HepG2 (cell line): ENCODE measurements at regions not wholly inside any gene's neighbourhood (a gene's known extent, or its start where the extent isn't known, plus 50 kb on each side); places are given as distances from the start of the nearest gene placed in this dataset.

Experiments used
- CEBPB ChIP-seq: IDR thresholded peaks from 2 replicates; pipeline ENCODE4 v1.6.1; 2011; ENCODE audit warnings: low read depth, low read length, improper control_type of control experiment, borderline replicate concordance
- CEBPG ChIP-seq: IDR thresholded peaks from 2 replicates; pipeline ENCODE4 v1.6.1; 2016
- EP300 ChIP-seq, 3 experiments: sonication (generic) in 1 of 3; formaldehyde crosslinking in 1 of 3; IDR thresholded peaks; 2 replicates each; pipeline versions ENCODE4 v1.5.1 to v1.6.1; 2011 to 2020; ENCODE audit warnings: low read depth in 2 of 3, low read length in 2 of 3, borderline replicate concordance in 1 of 3, improper control_type of control experiment in 1 of 3, mild to moderate bottlenecking in 1 of 3, missing genetic modification reagents in 1 of 3, moderate library complexity in 1 of 3
- HDAC2 ChIP-seq: sonication (generic); formaldehyde crosslinking; IDR thresholded peaks from 2 replicates; pipeline ENCODE4 v1.4.0; 2020; ENCODE audit warnings: missing genetic modification reagents
- KAT8 ChIP-seq: IDR thresholded peaks from 2 replicates; pipeline ENCODE4 v1.6.1; 2016; ENCODE audit warnings: missing genetic modification reagents, missing compliant biosample characterization
- NCOA2 ChIP-seq: sonication (generic); formaldehyde crosslinking; IDR thresholded peaks from 2 replicates; pipeline ENCODE4 v1.8.0; 2022; ENCODE audit warnings: inconsistent platforms
- NFE2 ChIP-seq: sonication (generic); formaldehyde crosslinking; IDR thresholded peaks from 2 replicates; pipeline ENCODE4 v1.4.0; 2020; ENCODE audit warnings: missing genetic modification reagents
- RXRB ChIP-seq: IDR thresholded peaks from 2 replicates; pipeline ENCODE4 v1.6.1; 2016; ENCODE audit warnings: borderline replicate concordance, missing genetic modification reagents, missing compliant biosample characterization
- SALL1 ChIP-seq: sonication (generic); formaldehyde crosslinking; IDR thresholded peaks from 2 replicates; pipeline ENCODE4 v1.8.0; 2022; ENCODE audit warnings: mild to moderate bottlenecking, missing genetic modification reagents
- TBL1XR1 ChIP-seq: fragments of 150-350 bp; IDR thresholded peaks from 2 replicates; pipeline ENCODE4 v1.6.1; 2014; ENCODE audit warnings: borderline replicate concordance, low read length; ENCODE audit not compliant: partially characterized antibody
- ZNF12 ChIP-seq: sonication (generic); formaldehyde crosslinking; IDR thresholded peaks from 2 replicates; pipeline ENCODE4 v1.5.0; 2020; ENCODE audit warnings: missing genetic modification reagents
- ZNF616 ChIP-seq: sonication (generic); formaldehyde crosslinking; IDR thresholded peaks from 2 replicates; pipeline ENCODE4 v1.5.0; 2020; ENCODE audit warnings: low read depth, mild to moderate bottlenecking, missing genetic modification reagents
- TF ChIP-seq, protein P1 (sequence below): IDR thresholded peaks from 2 replicates; pipeline ENCODE4 v1.6.1; 2016; ENCODE audit warnings: low read depth
- TF ChIP-seq, protein P2 (sequence below): sonication (generic); formaldehyde crosslinking; IDR thresholded peaks from 2 replicates; pipeline ENCODE4 v1.9.0; 2021; ENCODE audit warnings: missing genetic modification reagents, mild to moderate bottlenecking, borderline replicate concordance
- TF ChIP-seq, protein P3 (sequence below), 2 experiments: sonication (generic) in 1 of 2; formaldehyde crosslinking in 1 of 2; IDR thresholded peaks; 2 replicates each; pipeline versions ENCODE4 v1.6.1 to v1.9.0; 2014 to 2022; ENCODE audit warnings: antibody characterized with exemption in 1 of 2, borderline replicate concordance in 1 of 2, inconsistent platforms in 1 of 2, low read depth in 1 of 2, missing genetic modification reagents in 1 of 2
- TF ChIP-seq, protein P4 (sequence below): sonication (generic); formaldehyde crosslinking; IDR thresholded peaks from 2 replicates; pipeline ENCODE4 v1.5.0; 2020; ENCODE audit warnings: missing genetic modification reagents, mild to moderate bottlenecking, borderline replicate concordance
- TF ChIP-seq, protein P5 (sequence below): sonication (generic); IDR thresholded peaks from 2 replicates; pipeline ENCODE4 v1.6.1; 2016; ENCODE audit warnings: low read depth, borderline replicate concordance

DNA sequence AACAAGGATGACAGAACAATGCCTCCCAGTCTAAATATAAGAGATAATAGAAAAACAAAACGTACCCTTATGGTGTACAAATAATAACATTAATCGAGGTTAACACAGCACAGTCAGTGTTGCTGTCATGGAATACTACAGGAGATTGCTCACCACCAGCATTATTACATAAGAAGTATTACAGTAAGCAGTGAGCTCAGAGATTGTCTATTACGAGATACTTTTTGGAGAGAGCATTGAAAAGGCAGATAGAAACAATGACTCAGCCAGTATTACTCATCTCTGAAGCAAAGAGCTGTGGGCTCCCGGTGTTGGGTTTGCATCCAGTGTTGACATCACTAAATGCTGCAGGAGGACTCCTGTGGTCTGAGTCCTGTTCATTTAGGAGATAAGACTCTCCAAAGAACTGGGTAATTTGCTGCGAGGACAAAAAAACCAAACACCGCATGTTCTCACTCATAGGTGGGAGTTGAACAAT, 191.9 kb upstream of the SEMA6A start (continued):
- TF ChIP-seq, protein P1, sequence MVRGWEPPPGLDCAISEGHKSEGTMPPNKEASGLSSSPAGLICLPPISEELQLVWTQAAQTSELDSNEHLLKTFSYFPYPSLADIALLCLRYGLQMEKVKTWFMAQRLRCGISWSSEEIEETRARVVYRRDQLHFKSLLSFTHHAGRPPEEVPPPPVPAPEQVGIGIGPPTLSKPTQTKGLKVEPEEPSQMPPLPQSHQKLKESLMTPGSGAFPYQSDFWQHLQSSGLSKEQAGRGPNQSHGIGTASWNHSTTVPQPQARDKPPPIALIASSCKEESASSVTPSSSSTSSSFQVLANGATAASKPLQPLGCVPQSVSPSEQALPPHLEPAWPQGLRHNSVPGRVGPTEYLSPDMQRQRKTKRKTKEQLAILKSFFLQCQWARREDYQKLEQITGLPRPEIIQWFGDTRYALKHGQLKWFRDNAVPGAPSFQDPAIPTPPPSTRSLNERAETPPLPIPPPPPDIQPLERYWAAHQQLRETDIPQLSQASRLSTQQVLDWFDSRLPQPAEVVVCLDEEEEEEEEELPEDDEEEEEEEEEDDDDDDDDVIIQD (CRISPR knock-in tag) = peak; percentile 52; the same call in 1 of the 2 replicates
- 0 out of 2 replicates have a peak, but pooled peaks have one; percentile 13 for TF ChIP-seq HDAC2
- TF ChIP-seq RXRB = peak; percentile 62; the same call in 1 of the 2 replicates
- TF ChIP-seq NFE2 (CRISPR knock-in tag) = 0 out of 2 replicates have a peak, but pooled peaks have one; percentile 59
- 0 out of 2 replicates have a peak, but pooled peaks have one; percentile 20 for TF ChIP-seq KAT8 (CRISPR knock-in tag)
- TF ChIP-seq ZNF12 (CRISPR knock-in tag) = 0 out of 2 replicates have a peak, but pooled peaks have one; percentile 17
- TF ChIP-seq, protein P2, sequence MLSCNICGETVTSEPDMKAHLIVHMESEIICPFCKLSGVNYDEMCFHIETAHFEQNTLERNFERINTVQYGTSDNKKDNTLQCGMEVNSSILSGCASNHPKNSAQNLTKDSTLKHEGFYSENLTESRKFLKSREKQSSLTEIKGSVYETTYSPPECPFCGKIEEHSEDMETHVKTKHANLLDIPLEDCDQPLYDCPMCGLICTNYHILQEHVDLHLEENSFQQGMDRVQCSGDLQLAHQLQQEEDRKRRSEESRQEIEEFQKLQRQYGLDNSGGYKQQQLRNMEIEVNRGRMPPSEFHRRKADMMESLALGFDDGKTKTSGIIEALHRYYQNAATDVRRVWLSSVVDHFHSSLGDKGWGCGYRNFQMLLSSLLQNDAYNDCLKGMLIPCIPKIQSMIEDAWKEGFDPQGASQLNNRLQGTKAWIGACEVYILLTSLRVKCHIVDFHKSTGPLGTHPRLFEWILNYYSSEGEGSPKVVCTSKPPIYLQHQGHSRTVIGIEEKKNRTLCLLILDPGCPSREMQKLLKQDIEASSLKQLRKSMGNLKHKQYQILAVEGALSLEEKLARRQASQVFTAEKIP (CRISPR knock-in tag) = no peak
- TF ChIP-seq TBL1XR1 = peak; percentile 33
- TF ChIP-seq, protein P3, sequence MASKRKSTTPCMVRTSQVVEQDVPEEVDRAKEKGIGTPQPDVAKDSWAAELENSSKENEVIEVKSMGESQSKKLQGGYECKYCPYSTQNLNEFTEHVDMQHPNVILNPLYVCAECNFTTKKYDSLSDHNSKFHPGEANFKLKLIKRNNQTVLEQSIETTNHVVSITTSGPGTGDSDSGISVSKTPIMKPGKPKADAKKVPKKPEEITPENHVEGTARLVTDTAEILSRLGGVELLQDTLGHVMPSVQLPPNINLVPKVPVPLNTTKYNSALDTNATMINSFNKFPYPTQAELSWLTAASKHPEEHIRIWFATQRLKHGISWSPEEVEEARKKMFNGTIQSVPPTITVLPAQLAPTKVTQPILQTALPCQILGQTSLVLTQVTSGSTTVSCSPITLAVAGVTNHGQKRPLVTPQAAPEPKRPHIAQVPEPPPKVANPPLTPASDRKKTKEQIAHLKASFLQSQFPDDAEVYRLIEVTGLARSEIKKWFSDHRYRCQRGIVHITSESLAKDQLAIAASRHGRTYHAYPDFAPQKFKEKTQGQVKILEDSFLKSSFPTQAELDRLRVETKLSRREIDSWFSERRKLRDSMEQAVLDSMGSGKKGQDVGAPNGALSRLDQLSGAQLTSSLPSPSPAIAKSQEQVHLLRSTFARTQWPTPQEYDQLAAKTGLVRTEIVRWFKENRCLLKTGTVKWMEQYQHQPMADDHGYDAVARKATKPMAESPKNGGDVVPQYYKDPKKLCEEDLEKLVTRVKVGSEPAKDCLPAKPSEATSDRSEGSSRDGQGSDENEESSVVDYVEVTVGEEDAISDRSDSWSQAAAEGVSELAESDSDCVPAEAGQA (IDR thresholded peaks at IDR 0.05; ENCODE audit: low read depth) = peak; percentile 48; the same call in 1 of the 2 replicates
- TF ChIP-seq, protein P3 (CRISPR knock-in tag; IDR thresholded peaks at IDR 0.05; ENCODE audit: borderline replicate concordance) = no peak
- TF ChIP-seq EP300 (IDR thresholded peaks at IDR 0.05; ENCODE audit: low read depth in 2 of 2, low read length in 2 of 2) = peak in 1 of 2 experiments; percentile 56; a peak in 1 of 4 replicates
- TF ChIP-seq EP300 (CRISPR knock-in tag; IDR thresholded peaks at IDR 0.05; ENCODE audit: borderline replicate concordance) = no peak
- no peak for TF ChIP-seq ZNF616
- TF ChIP-seq, protein P4, sequence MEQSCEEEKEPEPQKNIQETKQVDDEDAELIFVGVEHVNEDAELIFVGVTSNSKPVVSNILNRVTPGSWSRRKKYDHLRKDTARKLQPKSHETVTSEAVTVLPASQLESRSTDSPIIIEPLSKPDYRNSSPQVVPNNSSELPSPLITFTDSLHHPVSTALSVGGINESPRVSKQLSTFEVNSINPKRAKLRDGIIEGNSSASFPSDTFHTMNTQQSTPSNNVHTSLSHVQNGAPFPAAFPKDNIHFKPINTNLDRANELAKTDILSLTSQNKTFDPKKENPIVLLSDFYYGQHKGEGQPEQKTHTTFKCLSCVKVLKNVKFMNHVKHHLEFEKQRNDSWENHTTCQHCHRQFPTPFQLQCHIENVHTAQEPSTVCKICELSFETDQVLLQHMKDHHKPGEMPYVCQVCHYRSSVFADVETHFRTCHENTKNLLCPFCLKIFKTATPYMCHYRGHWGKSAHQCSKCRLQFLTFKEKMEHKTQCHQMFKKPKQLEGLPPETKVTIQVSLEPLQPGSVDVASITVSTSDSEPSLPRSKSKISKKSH (CRISPR knock-in tag) = no peak
- peak; percentile 50; the same call in 1 of the 2 replicates for TF ChIP-seq CEBPB
- peak; percentile 46 for TF ChIP-seq NCOA2
- peak; percentile 72 for TF ChIP-seq CEBPG (CRISPR knock-in tag)
- TF ChIP-seq SALL1 (CRISPR knock-in tag) = no peak
- TF ChIP-seq, protein P5, sequence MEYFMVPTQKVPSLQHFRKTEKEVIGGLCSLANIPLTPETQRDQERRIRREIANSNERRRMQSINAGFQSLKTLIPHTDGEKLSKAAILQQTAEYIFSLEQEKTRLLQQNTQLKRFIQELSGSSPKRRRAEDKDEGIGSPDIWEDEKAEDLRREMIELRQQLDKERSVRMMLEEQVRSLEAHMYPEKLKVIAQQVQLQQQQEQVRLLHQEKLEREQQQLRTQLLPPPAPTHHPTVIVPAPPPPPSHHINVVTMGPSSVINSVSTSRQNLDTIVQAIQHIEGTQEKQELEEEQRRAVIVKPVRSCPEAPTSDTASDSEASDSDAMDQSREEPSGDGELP = no peak
